ENCODE measurements at regions not wholly inside any gene's neighbourhood (a gene's known extent, or its start where the extent isn't known, plus 50 kb on each side); places are given as distances from the start of the nearest gene placed in this dataset.

GRCh38 chr14:50036637-50037036 is 79.7 kb downstream of the VCPKMT start:
- no peak for TF ChIP-seq CTCF (IDR thresholded peaks at IDR 0.05)
- TF ChIP-seq ZNF263 (CRISPR knock-in tag; IDR thresholded peaks at IDR 0.05; ENCODE audit: low read depth): no peak
- TF ChIP-seq ZNF317 (CRISPR knock-in tag; IDR thresholded peaks at IDR 0.05; ENCODE audit: borderline replicate concordance, low read depth): no peak
- no peak for TF ChIP-seq FOXP1 (CRISPR knock-in tag; IDR thresholded peaks at IDR 0.05; ENCODE audit: borderline replicate concordance)
- TF ChIP-seq NR2C2 (CRISPR knock-in tag; IDR thresholded peaks at IDR 0.05): no peak
- no peak for TF ChIP-seq ZSCAN18 (CRISPR knock-in tag; IDR thresholded peaks at IDR 0.05)
- TF ChIP-seq ZNF423 (CRISPR knock-in tag; IDR thresholded peaks at IDR 0.05): no peak
- no peak for TF ChIP-seq ATF2 (CRISPR knock-in tag; IDR thresholded peaks at IDR 0.05; ENCODE audit: borderline replicate concordance, low read depth)
- no peak for TF ChIP-seq MLX (CRISPR knock-in tag; IDR thresholded peaks at IDR 0.05)
- TF ChIP-seq TP53 (CRISPR knock-in tag; IDR thresholded peaks at IDR 0.05): no peak
- TF ChIP-seq RELA (CRISPR knock-in tag; IDR thresholded peaks at IDR 0.05; ENCODE audit: borderline replicate concordance): no peak
